A549 (cell line): ENCODE measurements at regions not wholly inside any gene's neighbourhood (a gene's known extent, or its start where the extent isn't known, plus 50 kb on each side); places are given as distances from the start of the nearest gene placed in this dataset.

Experiments
- EP300 ChIP-seq, 2 experiments: fragments of >200 bp; sonication (Bioruptor Twin); formaldehyde crosslinking; IDR thresholded peaks; 2 replicates in 1 of 2; 3 replicates in 1 of 2; pipeline ENCODE4 v1.6.1; 2016 to 2017
- TF ChIP-seq, protein P1 (sequence below): fragments of >200 bp; sonication (Bioruptor Twin); formaldehyde crosslinking; IDR thresholded peaks from 3 replicates; pipeline ENCODE4 v1.5.1; 2016

DNA sequence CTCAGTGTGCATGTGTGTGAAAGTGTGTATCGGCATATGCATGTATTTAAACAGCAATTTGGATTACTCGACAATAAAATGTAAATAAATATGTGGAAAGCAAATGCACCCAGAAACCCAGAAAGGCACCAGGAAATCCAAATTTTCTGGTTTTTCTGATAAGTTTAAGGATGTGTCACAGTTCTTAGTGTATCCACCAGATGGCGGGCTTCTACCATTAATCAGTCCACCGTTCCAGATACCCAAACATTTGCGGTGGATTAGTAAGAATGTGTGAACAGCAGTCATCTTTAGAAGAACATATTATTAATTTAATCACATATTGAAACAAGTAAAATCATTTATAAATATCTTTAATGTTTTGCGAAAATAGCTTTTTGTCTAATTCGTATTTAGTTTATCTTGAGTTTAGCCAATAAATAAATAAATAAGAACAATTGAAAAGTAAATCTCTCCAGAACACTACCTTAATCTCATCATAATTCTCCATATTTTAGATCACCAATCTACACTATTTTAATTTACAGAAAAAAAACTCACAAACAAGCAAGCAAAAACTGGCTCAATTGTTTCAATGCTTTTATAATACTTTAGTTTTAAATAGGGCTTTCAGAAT lies 298.9 kb downstream of the DSEL start:
- TF ChIP-seq, protein P1, sequence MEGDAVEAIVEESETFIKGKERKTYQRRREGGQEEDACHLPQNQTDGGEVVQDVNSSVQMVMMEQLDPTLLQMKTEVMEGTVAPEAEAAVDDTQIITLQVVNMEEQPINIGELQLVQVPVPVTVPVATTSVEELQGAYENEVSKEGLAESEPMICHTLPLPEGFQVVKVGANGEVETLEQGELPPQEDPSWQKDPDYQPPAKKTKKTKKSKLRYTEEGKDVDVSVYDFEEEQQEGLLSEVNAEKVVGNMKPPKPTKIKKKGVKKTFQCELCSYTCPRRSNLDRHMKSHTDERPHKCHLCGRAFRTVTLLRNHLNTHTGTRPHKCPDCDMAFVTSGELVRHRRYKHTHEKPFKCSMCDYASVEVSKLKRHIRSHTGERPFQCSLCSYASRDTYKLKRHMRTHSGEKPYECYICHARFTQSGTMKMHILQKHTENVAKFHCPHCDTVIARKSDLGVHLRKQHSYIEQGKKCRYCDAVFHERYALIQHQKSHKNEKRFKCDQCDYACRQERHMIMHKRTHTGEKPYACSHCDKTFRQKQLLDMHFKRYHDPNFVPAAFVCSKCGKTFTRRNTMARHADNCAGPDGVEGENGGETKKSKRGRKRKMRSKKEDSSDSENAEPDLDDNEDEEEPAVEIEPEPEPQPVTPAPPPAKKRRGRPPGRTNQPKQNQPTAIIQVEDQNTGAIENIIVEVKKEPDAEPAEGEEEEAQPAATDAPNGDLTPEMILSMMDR: peak; percentile 68
- TF ChIP-seq EP300 (IDR thresholded peaks at IDR 0.05): no peak
